B cell (primary cell): ENCODE measurements at regions not wholly inside any gene's neighbourhood (a gene's known extent, or its start where the extent isn't known, plus 50 kb on each side); places are given as distances from the start of the nearest gene placed in this dataset.

Experiments
- ATAC-seq: fragments of 200-7000 bp; cut with Tn5 transposase; one replicate; pipeline ENCODE4 v1.10.0; 2021; ENCODE audit warnings: low read depth, mild to moderate bottlenecking, moderate number of reproducible peaks, moderate library complexity
- CTCF ChIA-PET: fragments of 350-600 bp; sonication (Branson Sonifier 250); formaldehyde crosslinking; loops from one replicate; lab custom pipeline; 2021; ENCODE audit warnings: antibody characterized with exemption, inconsistent platforms; lab: Charles Lee
- POLR2A ChIA-PET: fragments of 350-600 bp; sonication (Branson Sonifier 250); formaldehyde crosslinking; loops from one replicate; lab custom pipeline; 2021; ENCODE audit warnings: antibody characterized with exemption; lab: Charles Lee
- DNase-seq: peaks from one replicate; pipeline ENCODE4 v3.0.0; 2013
- H2AFZ ChIP-seq: 2 replicates; pipeline ENCODE4 v1.6.1; 2012; ENCODE audit warnings: mild to moderate bottlenecking, low read depth, low read length; ENCODE audit not compliant: insufficient read depth, poor library complexity, severe bottlenecking
- H3K27ac ChIP-seq, 2 donors: 1 replicate in 1 of 2; 2 replicates in 1 of 2; pipeline ENCODE4 v1.5.1; 2012 to 2013; ENCODE audit warnings: low read length in 2 of 2, mild to moderate bottlenecking in 2 of 2, moderate library complexity in 1 of 2
- H3K27me3 ChIP-seq, 4 experiments: fragments of 200-600 bp in 1 of 4; sonication (generic) in 1 of 4; replicated peaks in 1 of 4; 1 replicate in 2 of 4; 2 replicates in 2 of 4; pipeline versions ENCODE4 v1.6.1 to v1.7.0; 2013 to 2016; ENCODE audit warnings: low read length in 3 of 4, mild to moderate bottlenecking in 2 of 4, mixed read lengths in 1 of 4, moderate library complexity in 1 of 4; ENCODE audit not compliant: insufficient read depth in 4 of 4, control insufficient read depth in 3 of 4; ENCODE audit errors: control extremely low read depth in 1 of 4
- H3K36me3 ChIP-seq, 2 experiments: replicated peaks in 1 of 2; 1 replicate in 1 of 2; 2 replicates in 1 of 2; pipeline versions ENCODE4 v1.6.1 to v1.7.1; 2013; ENCODE audit warnings: low read length in 1 of 2; ENCODE audit not compliant: insufficient read depth in 2 of 2, control insufficient read depth in 1 of 2; ENCODE audit errors: control extremely low read depth in 1 of 2, extremely low read depth in 1 of 2
- H3K4me1 ChIP-seq, 2 donors: fragments of 200-600 bp in 1 of 2; sonication (generic) in 1 of 2; 1 replicate in 1 of 2; 2 replicates in 1 of 2; pipeline versions ENCODE4 v1.5.1 to v1.6.1; 2013 to 2017; ENCODE audit warnings: low read length in 2 of 2; ENCODE audit not compliant: control insufficient read depth in 2 of 2, insufficient read depth in 2 of 2
- H3K4me2 ChIP-seq: replicated peaks from 2 replicates; pipeline ENCODE3; 2012; ENCODE audit warnings: mild to moderate bottlenecking, low read depth, low read length; ENCODE audit not compliant: poor library complexity, severe bottlenecking
- H3K4me3 ChIP-seq, 5 experiments: fragments of 200-600 bp in 1 of 5; sonication (generic) in 1 of 5; 1 replicate in 3 of 5; 2 replicates in 2 of 5; pipeline versions ENCODE4 v1.5.1 to v1.7.0; 2011 to 2016; ENCODE audit warnings: low read length in 4 of 5, mild to moderate bottlenecking in 4 of 5, low read depth in 2 of 5, control low read depth in 1 of 5, moderate library complexity in 1 of 5; ENCODE audit not compliant: insufficient read depth in 1 of 5; ENCODE audit errors: control extremely low read depth in 1 of 5, extremely low read depth in 1 of 5
- H3K79me2 ChIP-seq: fragments of 200-600 bp; sonication (generic); one replicate; pipeline ENCODE4 v1.6.0; 2016; ENCODE audit warnings: low read length; ENCODE audit not compliant: control insufficient read depth, insufficient read depth
- H3K9ac ChIP-seq: fragments of 200-600 bp; sonication (generic); 2 replicates; pipeline ENCODE4 v1.6.1; 2017; ENCODE audit warnings: mild to moderate bottlenecking, low read length, moderate library complexity
- H3K9me3 ChIP-seq, 3 donors: one replicate each; pipeline versions ENCODE4 v1.6.1 to v1.7.1; 2013; ENCODE audit warnings: low read length in 2 of 3; ENCODE audit not compliant: control insufficient read depth in 2 of 3, insufficient read depth in 1 of 3; ENCODE audit errors: control extremely low read depth in 1 of 3
- H4K20me1 ChIP-seq: 2 replicates; pipeline ENCODE4 v1.6.0; 2012; ENCODE audit warnings: mild to moderate bottlenecking, low read length; ENCODE audit not compliant: insufficient read depth, control insufficient read depth, poor library complexity, severe bottlenecking
- H3K27ac Mint-ChIP-seq: one replicate; pipeline ENCODE4 v1.8.0; 2021; ENCODE audit warnings: mixed read lengths
- H3K27me3 Mint-ChIP-seq: one replicate; pipeline ENCODE4 v1.8.0; 2021; ENCODE audit warnings: mixed read lengths
- H3K4me1 Mint-ChIP-seq: one replicate; pipeline ENCODE4 v1.8.0; 2021; ENCODE audit warnings: mixed read lengths
- H3K4me3 Mint-ChIP-seq: one replicate; pipeline ENCODE4 v1.8.0; 2021; ENCODE audit warnings: mixed read lengths
- H3K9me3 Mint-ChIP-seq: one replicate; pipeline ENCODE4 v1.8.0; 2022; ENCODE audit warnings: mixed read lengths; ENCODE audit not compliant: insufficient read depth
- EZH2 ChIP-seq: IDR thresholded peaks from 2 replicates; pipeline ENCODE4 v1.6.1; 2012; ENCODE audit warnings: borderline replicate concordance, low read depth, mild to moderate bottlenecking, moderate library complexity, low read length; ENCODE audit not compliant: insufficient read depth, poor library complexity, severe bottlenecking
- WGBS: methylation state at CpG from one replicate; pipeline ENCODE4 v1.1.5; 2013; ENCODE audit warnings: missing lambda C conversion rate; ENCODE audit not compliant: insufficient coverage; 5-methylcytosine and 5-hydroxymethylcytosine counted together
- intact Hi-C: fragments of 100-400 bp; cut with micrococcal nuclease; formaldehyde crosslinking; loops from one replicate; pipeline ENCODE4 v1.10.0; 2022
- TF ChIP-seq, protein P1 (sequence below): fragments of 200-600 bp; IDR thresholded peaks from one replicate; pipeline ENCODE4 v1.8.0; 2022; ENCODE audit warnings: antibody characterized with exemption, mild to moderate bottlenecking

DNA sequence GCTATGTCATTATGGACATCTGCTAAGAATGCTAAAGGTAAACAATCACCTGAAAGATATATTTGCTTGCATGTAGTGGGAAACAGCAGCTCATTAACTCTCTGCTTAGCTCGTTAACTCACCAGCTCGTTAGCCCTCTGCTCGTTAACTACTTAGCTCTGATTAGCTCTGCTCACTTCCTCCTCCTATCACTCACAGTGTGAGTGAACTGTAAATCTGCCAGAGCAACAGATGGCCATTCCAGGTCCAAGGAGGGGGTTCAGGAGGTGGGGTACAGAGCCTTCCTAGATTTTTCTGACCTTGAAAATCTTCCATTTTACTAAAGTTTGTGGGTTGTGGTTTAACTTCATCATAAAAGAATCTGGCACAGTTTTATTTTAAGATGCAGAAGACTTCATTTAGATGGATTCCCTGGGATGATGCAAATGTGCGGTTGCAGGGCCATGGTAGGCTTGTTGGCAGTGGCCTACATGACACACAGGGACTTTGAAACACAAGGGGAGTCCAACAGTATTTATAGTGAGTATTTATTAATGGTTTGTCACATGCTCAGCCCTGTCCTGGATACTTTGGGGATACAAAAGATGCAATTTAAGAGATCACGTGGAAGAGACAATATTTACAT, 1633.7 kb upstream of the CELF4 start:
- H3K27me3 Mint-ChIP-seq = no peaks in the 10 kb centered on the region
- intact Hi-C loops = no loop called here
- Histone ChIP-seq H4K20me1 (no peaks in the 10 kb centered on the region), H3K79me2 (no peaks in the 10 kb centered on the region), H2AFZ (no peak overlapping the region), H3K27me3 (no peaks in the 10 kb centered on the region), H3K9me3 (no peaks in the 10 kb centered on the region), H3K4me3 (no peak overlapping the region), H3K4me2 (no peak overlapping the region), H3K36me3 (no peaks in the 10 kb centered on the region), H3K27ac (no peak overlapping the region), H3K4me1 (no peaks in the 10 kb centered on the region), H3K9ac (no peak overlapping the region)
- DNase-seq (no peak), ATAC-seq (no peak)
- ChIA-PET POLR2A (no interaction called here), CTCF (interaction anchor here (0.5 kb wide), 1 partner anchor 1476 kb away, joined by 4 read pairs; no protein-coding TSS in a partner anchor)
- 100% methylated on average over 1 of the region's 5 CpGs for WGBS
- no peak overlapping the region for H3K27ac Mint-ChIP-seq
- no peak overlapping the region for H3K4me3 Mint-ChIP-seq
- TF ChIP-seq, protein P1, sequence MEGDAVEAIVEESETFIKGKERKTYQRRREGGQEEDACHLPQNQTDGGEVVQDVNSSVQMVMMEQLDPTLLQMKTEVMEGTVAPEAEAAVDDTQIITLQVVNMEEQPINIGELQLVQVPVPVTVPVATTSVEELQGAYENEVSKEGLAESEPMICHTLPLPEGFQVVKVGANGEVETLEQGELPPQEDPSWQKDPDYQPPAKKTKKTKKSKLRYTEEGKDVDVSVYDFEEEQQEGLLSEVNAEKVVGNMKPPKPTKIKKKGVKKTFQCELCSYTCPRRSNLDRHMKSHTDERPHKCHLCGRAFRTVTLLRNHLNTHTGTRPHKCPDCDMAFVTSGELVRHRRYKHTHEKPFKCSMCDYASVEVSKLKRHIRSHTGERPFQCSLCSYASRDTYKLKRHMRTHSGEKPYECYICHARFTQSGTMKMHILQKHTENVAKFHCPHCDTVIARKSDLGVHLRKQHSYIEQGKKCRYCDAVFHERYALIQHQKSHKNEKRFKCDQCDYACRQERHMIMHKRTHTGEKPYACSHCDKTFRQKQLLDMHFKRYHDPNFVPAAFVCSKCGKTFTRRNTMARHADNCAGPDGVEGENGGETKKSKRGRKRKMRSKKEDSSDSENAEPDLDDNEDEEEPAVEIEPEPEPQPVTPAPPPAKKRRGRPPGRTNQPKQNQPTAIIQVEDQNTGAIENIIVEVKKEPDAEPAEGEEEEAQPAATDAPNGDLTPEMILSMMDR = no peak
- TF ChIP-seq EZH2 = no peak
- peaks cover 5% of the 10 kb centered on the region for H3K9me3 Mint-ChIP-seq
- H3K4me1 Mint-ChIP-seq = no peaks in the 10 kb centered on the region

DNA sequence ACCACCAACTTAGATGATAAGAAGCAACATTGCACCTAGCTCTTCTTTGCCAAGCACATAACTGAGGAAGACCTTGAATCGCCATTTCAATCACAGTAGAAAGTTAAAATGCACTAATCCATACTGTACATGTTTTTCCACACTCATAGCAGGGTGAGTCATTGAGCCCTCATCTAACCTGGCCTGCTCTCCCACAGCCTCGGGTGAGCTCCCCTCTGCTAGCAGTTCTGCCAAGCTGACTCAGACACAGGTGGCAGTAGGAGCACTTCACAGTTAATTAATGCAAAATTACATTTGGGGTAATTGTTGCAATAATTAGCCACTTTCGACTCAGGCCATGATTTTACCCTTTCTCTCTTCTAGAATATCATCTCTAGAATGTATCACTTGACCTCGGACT, 1632.8 kb upstream of the CELF4 start:
- ChIA-PET CTCF (interaction anchor here (0.5 to 0.7 kb wide), 2 partner anchors 413 to 1475 kb away, joined by 3 to 4 read pairs; no protein-coding TSS in a partner anchor), POLR2A (no interaction called here)
- Histone ChIP-seq H4K20me1 (no peaks in the 10 kb centered on the region), H3K9me3 (no peaks in the 10 kb centered on the region), H2AFZ (no peak overlapping the region), H3K27me3 (no peaks in the 10 kb centered on the region), H3K79me2 (no peaks in the 10 kb centered on the region), H3K4me2 (no peak overlapping the region), H3K27ac (no peak overlapping the region), H3K36me3 (no peaks in the 10 kb centered on the region), H3K4me3 (no peak overlapping the region), H3K4me1 (no peaks in the 10 kb centered on the region), H3K9ac (no peak overlapping the region)
- H3K9me3 Mint-ChIP-seq = peaks cover 5% of the 10 kb centered on the region
- TF ChIP-seq EZH2 = no peak
- TF ChIP-seq, protein P1 = no peak
- 91% methylated on average over 4 of the region's 4 CpGs for WGBS
- H3K4me1 Mint-ChIP-seq = no peaks in the 10 kb centered on the region
- intact Hi-C loops = no loop called here
- H3K4me3 Mint-ChIP-seq = no peak overlapping the region
- H3K27me3 Mint-ChIP-seq = no peaks in the 10 kb centered on the region
- no peak overlapping the region for H3K27ac Mint-ChIP-seq
- ATAC-seq (no peak), DNase-seq (no peak)
